Dedifferentiated amniotic fluid mesenchymal stem cell (primary cell): ENCODE measurements at regions not wholly inside any gene's neighbourhood (a gene's known extent, or its start where the extent isn't known, plus 50 kb on each side); places are given as distances from the start of the nearest gene placed in this dataset.
"Not testable (repeated sequence)": the region's sequence is repeated elsewhere in the genome, so short reads cannot be mapped to it uniquely, and the experiment has no call there.

Experiments
- DNase-seq: peaks from one replicate; pipeline ENCODE4 v3.0.0-alpha.2; 2016; ENCODE audit errors: extremely low spot score

- DNase-seq, result no peak
Observed at GRCh38 chr16:17002565-17002964, 468.2 kb downstream of the XYLT1 start.

GRCh38 chr16:17005963-17006362, 464.8 kb downstream of the XYLT1 start:
- not testable (repeated sequence) for DNase-seq

GRCh38 chr16:17011712-17012111, 459.0 kb downstream of the XYLT1 start:
- DNase-seq, result no peak

- DNase-seq, result no peak
Observed at GRCh38 chr16:17013038-17013437, 457.7 kb downstream of the XYLT1 start.

GRCh38 chr16:17014484-17015121, 456.2 kb downstream of the XYLT1 start:
- no peak for DNase-seq

GRCh38 chr16:17015702-17016101, 455.1 kb downstream of the XYLT1 start:
- DNase-seq, result no peak

DNA sequence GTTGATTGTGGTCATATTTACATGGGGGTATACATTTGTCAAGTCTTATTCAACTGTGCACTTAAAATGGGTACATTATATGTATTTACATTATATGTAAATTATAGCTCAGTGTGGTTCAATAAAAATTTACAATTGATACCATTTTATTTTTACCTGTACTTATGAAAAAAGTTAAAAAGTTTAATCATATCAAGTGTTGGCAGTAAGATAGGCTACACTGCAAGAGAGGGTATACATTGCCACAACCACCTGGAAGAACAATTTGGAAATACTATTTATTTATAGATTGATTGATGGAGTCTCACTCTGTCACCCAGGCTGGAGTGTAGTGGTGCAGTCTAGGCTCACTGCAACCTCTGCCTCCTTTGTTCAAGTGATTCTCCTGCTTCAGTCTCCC, 453.3 kb downstream of the XYLT1 start:
- DNase-seq, result no peak

DNA sequence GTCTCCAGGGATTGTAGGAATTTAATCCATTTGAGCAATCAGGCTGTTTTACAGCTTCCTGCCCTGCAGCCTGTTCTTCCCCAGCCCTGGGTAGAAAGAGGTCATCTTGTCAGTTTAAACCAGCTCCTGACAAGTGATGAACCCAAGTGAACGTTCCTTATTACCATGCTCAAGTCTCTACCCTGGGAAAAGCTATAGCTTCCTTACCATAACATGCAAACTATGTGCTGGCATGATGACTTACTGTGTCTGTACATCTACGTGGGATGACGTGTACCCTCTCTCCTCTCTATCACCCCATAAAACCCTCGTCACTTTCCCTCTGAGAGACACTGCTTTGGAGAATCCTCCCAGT, 452.2 kb downstream of the XYLT1 start:
- no peak for DNase-seq

DNA sequence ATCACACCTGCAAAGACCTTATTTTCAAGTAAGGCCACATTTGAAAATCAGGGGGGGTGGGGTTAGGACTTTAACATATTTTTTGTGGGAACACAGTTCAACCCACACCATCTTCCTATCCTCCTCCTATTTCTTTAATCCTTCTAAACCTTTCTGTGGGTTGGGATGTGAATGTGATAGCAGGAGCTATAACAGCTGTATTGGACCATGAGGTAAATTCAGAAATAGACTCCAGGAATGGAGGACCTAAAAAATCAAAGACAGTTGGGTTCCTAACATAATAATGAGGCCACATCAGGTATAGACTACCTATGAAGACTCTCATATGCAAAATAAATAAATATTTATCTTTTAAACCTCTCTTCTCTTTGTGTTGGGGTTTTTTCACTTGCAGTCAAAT, 451.4 kb downstream of the XYLT1 start:
- DNase-seq, result no peak

DNA sequence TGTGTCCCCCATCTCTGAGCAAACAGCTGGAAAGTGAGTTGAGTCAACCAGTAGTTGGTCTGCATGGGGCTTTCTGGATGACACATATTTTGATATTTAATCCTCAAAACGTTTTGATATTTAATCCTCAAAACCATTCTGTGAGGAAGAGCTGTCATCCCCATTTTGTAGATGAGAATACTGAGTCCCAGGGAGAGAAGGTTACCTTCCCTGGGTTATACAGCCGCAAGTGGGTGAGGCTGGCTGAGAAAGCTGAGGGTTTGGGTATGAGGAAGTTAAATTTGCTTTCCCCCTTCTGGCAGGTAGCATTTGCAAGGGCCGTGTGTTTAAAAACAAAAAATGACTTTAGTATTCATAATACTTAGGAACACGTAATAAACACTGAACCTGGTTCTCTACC, 447.2 kb downstream of the XYLT1 start:
- DNase-seq, result no peak

GRCh38 chr16:17024514-17024913, 446.2 kb downstream of the XYLT1 start:
- DNase-seq, result no peak

- no peak for DNase-seq
Observed at GRCh38 chr16:17026600-17027242, 444.0 kb downstream of the XYLT1 start.

- DNase-seq, result no peak
Observed at GRCh38 chr16:17027488-17028129, 443.2 kb downstream of the XYLT1 start.

- no peak for DNase-seq
Observed at GRCh38 chr16:17029602-17030350, 441.0 kb downstream of the XYLT1 start.

DNA sequence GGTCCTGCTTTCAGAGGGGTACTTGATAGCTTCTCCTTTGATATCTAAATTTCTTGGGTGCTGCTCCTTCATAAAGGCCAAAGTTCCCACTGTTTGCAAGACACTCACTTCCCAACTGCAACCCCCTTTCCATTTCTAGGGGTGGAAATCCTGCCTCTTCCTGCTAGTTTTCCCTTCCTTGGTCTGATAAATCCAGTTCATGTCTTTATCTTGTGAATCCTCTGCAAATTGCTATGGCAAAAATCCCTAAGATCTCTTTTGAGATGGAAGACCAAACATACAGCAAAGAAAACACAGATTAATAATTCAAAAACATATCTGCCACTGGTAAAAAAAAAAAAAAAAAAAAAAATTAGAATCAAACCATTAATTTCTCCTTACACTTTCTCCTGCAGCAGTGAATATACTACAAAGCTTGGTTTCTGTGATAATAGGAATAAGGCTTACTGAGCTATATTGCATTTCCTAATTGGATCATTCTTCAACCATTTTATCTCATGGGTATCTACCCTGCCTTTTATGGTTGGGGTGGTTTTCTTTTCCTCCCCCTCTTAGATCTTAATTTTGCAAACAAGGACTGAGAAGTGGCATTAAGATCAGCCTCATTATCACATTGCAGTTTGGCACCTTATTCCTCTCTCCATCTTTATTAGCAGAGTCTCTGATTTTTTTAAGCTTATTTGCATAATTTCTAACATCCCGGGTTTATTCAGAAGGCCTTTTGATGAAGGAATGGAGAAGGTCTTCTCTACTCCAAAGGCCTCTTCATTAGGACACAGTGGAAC, 439.1 kb downstream of the XYLT1 start:
- DNase-seq, result no peak

GRCh38 chr16:17032332-17032731, 438.4 kb downstream of the XYLT1 start:
- DNase-seq, result no peak

DNA sequence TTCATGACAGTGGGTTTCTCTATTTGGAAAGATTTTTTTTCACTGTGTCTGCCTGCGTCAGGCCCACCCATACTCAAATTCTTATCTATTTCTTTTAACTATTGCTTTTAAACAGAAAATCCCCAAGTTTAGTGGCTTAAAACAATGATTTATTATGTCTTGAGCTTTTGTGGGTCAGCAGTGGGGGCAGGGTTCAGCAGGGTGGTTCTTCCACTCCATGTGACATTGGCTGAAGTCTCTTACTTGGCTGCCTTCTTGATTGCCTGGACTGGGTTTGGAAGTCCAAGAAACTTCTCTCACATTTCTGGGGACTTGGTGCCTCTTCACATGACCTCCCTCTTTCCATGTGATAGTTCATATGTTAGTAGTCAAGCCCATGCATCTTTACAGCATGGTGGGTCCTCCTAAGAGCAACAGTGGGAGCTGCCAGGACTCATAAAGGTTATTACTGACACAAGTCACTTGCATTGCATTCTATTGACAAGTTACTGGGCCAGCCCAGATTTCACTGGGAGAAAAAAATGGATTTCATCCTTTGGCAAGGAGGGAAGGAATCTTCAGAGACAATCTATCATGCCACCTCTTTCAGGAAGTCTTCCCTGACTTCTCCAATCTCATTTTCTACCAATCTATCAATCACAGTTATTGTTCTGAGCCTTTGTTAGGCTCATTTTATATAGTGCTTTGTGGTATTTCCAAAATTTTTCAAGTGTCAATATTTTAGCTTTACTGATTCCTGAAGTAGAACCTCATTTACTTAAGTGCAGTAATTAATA, 436.1 kb downstream of the XYLT1 start:
- DNase-seq, result no peak

GRCh38 chr16:17037499-17037898, 433.3 kb downstream of the XYLT1 start:
- DNase-seq, result no peak

GRCh38 chr16:17038415-17038814, 432.3 kb downstream of the XYLT1 start:
- no peak for DNase-seq

DNA sequence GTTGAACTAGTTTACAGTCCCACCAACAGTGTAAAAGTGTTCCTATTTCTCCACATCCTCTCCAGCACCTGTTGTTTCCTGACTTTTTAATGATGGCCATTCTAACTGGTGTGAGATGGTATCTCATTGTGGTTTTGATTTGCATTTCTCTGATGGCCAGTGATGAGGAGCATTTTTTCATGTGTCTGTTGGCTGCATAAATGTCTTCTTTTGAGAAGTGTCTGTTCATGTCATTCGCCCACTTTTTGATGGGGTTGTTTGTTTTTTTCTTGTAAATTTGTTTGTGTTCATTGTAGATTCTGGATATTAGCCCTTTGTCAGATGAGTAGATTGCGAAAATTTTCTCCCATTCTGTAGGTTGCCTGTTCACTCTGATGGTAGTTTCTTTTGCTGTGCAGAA, 421.7 kb downstream of the XYLT1 start:
- DNase-seq, result not testable (repeated sequence)

- no peak for DNase-seq
Observed at GRCh38 chr16:17050468-17050867, 420.3 kb downstream of the XYLT1 start.
